HEK293 (cell line): ENCODE measurements at regions not wholly inside any gene's neighbourhood (a gene's known extent, or its start where the extent isn't known, plus 50 kb on each side); places are given as distances from the start of the nearest gene placed in this dataset.

Experiments
- CTCF ChIA-PET: fragments of 350-600 bp; formaldehyde crosslinking; extraction: SDS; loops from one replicate; lab custom pipeline; 2021; ENCODE audit warnings: antibody characterized with exemption; lab: Yijun Ruan, JAX
- POLR2A ChIA-PET: fragments of 300-600 bp; formaldehyde crosslinking; extraction: SDS; loops from one replicate; lab custom pipeline; 2020; ENCODE audit warnings: antibody characterized with exemption, inconsistent platforms; lab: Yijun Ruan, JAX
- H3K27ac ChIP-seq: fragments of 200-500 bp; sonication (Bioruptor generic); 2 replicates; pipeline ENCODE4 v1.5.1; 2014; ENCODE audit warnings: low read depth, low read length, control low read depth, inconsistent platforms; ENCODE audit errors: extremely low read depth
- H3K36me3 ChIP-seq, 2 experiments: fragments of 200-500 bp in 1 of 2; sonication (Bioruptor generic) in 1 of 2; 1 replicate in 1 of 2; 2 replicates in 1 of 2; pipeline ENCODE4 v1.5.1; 2014 to 2017; ENCODE audit warnings: inconsistent platforms in 2 of 2, low read length in 2 of 2; ENCODE audit not compliant: control insufficient read depth in 2 of 2, insufficient read depth in 1 of 2
- H3K4me1 ChIP-seq: fragments of 200-500 bp; sonication (Bioruptor generic); 2 replicates; pipeline ENCODE4 v1.5.1; 2014; ENCODE audit warnings: mild to moderate bottlenecking, low read length, inconsistent platforms; ENCODE audit not compliant: control insufficient read depth, insufficient read depth
- H3K4me3 ChIP-seq: 2 replicates; pipeline ENCODE4 v1.5.1; 2011; ENCODE audit warnings: low read depth, mild to moderate bottlenecking, control low read depth, low read length, moderate library complexity
- H3K9me3 ChIP-seq: fragments of 200-500 bp; sonication (Bioruptor generic); 2 replicates; pipeline ENCODE4 v1.5.1; 2014; ENCODE audit warnings: low read depth, low read length, inconsistent platforms; ENCODE audit not compliant: control insufficient read depth, insufficient read depth
- GLI4 ChIP-seq: fragments of 450-650 bp; formaldehyde crosslinking; IDR thresholded peaks from 2 replicates; pipeline ENCODE4 v1.5.1; 2016; ENCODE audit warnings: missing biosample characterization, missing genetic modification characterization
- MEIS1 ChIP-seq: sonication (generic); formaldehyde crosslinking; IDR thresholded peaks from 2 replicates; pipeline ENCODE4 v1.8.1; 2022; ENCODE audit warnings: missing genetic modification reagents, mild to moderate bottlenecking, borderline replicate concordance
- WT1 ChIP-seq: fragments of 450-650 bp; formaldehyde crosslinking; IDR thresholded peaks from 2 replicates; pipeline ENCODE4 v1.5.1; 2016; ENCODE audit warnings: missing biosample characterization, missing genetic modification characterization
- YY1 ChIP-seq: fragments of 450-650 bp; formaldehyde crosslinking; IDR thresholded peaks from 2 replicates; pipeline ENCODE4 v1.5.1; 2018; ENCODE audit warnings: missing biosample characterization, missing genetic modification characterization
- ZFP3 ChIP-seq: fragments of 450-650 bp; formaldehyde crosslinking; IDR thresholded peaks from 2 replicates; pipeline ENCODE4 v1.5.1; 2016; ENCODE audit warnings: low read depth, missing biosample characterization, missing genetic modification characterization
- ZFP41 ChIP-seq: fragments of 450-650 bp; formaldehyde crosslinking; IDR thresholded peaks from 2 replicates; pipeline ENCODE4 v1.5.1; 2016; ENCODE audit warnings: missing biosample characterization, missing genetic modification characterization, borderline replicate concordance
- ZNF157 ChIP-seq: fragments of 450-650 bp; formaldehyde crosslinking; IDR thresholded peaks from 2 replicates; pipeline ENCODE4 v1.5.1; 2016; ENCODE audit warnings: missing biosample characterization, missing genetic modification characterization
- ZNF324 ChIP-seq: fragments of 450-650 bp; formaldehyde crosslinking; IDR thresholded peaks from 2 replicates; pipeline ENCODE4 v1.5.1; 2016; ENCODE audit warnings: missing biosample characterization, missing genetic modification characterization
- ZNF398 ChIP-seq: fragments of 450-650 bp; formaldehyde crosslinking; IDR thresholded peaks from 2 replicates; pipeline ENCODE4 v1.5.1; 2017; ENCODE audit warnings: missing biosample characterization, missing genetic modification characterization
- ZNF473 ChIP-seq: fragments of 450-650 bp; formaldehyde crosslinking; IDR thresholded peaks from 2 replicates; pipeline ENCODE4 v1.5.1; 2017; ENCODE audit warnings: missing biosample characterization, missing genetic modification characterization
- ZNF658 ChIP-seq: fragments of 450-650 bp; formaldehyde crosslinking; IDR thresholded peaks from 2 replicates; pipeline ENCODE4; 2016; ENCODE audit warnings: missing biosample characterization, missing genetic modification characterization
- ZNF660 ChIP-seq: fragments of 450-650 bp; IDR thresholded peaks from 2 replicates; pipeline ENCODE4 v1.5.1; 2018; ENCODE audit warnings: missing biosample characterization, mild to moderate bottlenecking, missing genetic modification characterization
- ZNF768 ChIP-seq: fragments of 450-650 bp; formaldehyde crosslinking; IDR thresholded peaks from 2 replicates; pipeline ENCODE4 v1.5.1; 2018; ENCODE audit warnings: missing biosample characterization, mild to moderate bottlenecking, missing genetic modification characterization
- ZNF785 ChIP-seq: fragments of 450-650 bp; formaldehyde crosslinking; IDR thresholded peaks from 2 replicates; pipeline ENCODE4 v1.5.1; 2016; ENCODE audit warnings: missing biosample characterization, missing genetic modification characterization
- ZNF791 ChIP-seq: fragments of 450-650 bp; formaldehyde crosslinking; IDR thresholded peaks from 2 replicates; pipeline ENCODE4 v1.5.1; 2016; ENCODE audit warnings: missing biosample characterization, missing genetic modification characterization
- ZNF837 ChIP-seq: fragments of 450-650 bp; formaldehyde crosslinking; IDR thresholded peaks from 2 replicates; pipeline ENCODE4 v1.5.1; 2016; ENCODE audit warnings: missing biosample characterization, missing genetic modification characterization
- TF ChIP-seq, protein P1 (sequence below): fragments of 450-650 bp; formaldehyde crosslinking; IDR thresholded peaks from 2 replicates; pipeline ENCODE4 v1.5.1; 2016; ENCODE audit warnings: missing biosample characterization, missing genetic modification characterization
- TF ChIP-seq, protein P2 (sequence below): fragments of 450-650 bp; formaldehyde crosslinking; conservative IDR thresholded peaks from 2 replicates; pipeline ENCODE4 v1.5.1; 2016; ENCODE audit warnings: low read depth, missing biosample characterization, missing genetic modification characterization
- TF ChIP-seq, protein P3 (sequence below): fragments of 450-650 bp; formaldehyde crosslinking; IDR thresholded peaks from 2 replicates; pipeline ENCODE4 v1.5.1; 2016; ENCODE audit warnings: missing biosample characterization, missing genetic modification characterization
- TF ChIP-seq, protein P4 (sequence below): fragments of 450-650 bp; formaldehyde crosslinking; IDR thresholded peaks from 2 replicates; pipeline ENCODE4 v1.5.1; 2017; ENCODE audit warnings: missing biosample characterization, missing genetic modification characterization

DNA sequence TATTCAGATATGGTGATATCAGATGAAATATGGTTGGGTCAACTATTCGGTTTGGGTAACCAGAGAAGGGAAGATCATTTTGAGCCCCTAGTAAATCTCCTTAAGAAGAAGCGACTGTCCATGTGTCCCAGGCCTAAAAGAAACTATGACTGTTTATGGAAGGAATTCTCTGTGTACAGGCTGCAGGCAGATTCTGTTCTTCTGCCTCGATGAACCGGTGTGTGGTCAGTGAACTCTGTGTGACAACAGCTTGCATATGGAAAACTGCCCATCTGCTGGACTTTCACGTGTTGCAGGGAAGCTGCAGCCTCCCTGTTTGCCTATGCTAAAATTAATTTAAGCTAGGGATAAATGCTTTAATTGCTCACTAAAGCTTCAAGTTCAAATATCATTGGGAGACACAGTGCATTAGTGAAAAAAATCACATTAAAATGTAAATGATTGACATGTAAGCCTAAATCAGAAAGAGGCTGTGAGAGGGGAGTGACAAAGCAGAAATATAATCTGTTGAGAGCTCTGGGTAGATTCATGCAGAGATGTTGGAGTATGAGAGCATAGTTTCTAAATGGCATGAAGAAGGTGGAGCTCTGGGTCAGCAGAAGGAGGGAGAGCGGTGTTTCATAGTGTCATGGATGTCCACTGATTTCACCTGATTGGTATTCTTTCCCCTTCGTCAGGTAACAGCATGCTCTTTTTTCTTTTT lies 65.4 kb upstream of the PFN2 start (continued):
- TF ChIP-seq, protein P1, sequence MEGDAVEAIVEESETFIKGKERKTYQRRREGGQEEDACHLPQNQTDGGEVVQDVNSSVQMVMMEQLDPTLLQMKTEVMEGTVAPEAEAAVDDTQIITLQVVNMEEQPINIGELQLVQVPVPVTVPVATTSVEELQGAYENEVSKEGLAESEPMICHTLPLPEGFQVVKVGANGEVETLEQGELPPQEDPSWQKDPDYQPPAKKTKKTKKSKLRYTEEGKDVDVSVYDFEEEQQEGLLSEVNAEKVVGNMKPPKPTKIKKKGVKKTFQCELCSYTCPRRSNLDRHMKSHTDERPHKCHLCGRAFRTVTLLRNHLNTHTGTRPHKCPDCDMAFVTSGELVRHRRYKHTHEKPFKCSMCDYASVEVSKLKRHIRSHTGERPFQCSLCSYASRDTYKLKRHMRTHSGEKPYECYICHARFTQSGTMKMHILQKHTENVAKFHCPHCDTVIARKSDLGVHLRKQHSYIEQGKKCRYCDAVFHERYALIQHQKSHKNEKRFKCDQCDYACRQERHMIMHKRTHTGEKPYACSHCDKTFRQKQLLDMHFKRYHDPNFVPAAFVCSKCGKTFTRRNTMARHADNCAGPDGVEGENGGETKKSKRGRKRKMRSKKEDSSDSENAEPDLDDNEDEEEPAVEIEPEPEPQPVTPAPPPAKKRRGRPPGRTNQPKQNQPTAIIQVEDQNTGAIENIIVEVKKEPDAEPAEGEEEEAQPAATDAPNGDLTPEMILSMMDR (tag by site-specific recombination): no peak
- no peak for TF ChIP-seq ZNF768 (tag by site-specific recombination)
- TF ChIP-seq MEIS1 (CRISPR knock-in tag): no peak
- TF ChIP-seq, protein P2, sequence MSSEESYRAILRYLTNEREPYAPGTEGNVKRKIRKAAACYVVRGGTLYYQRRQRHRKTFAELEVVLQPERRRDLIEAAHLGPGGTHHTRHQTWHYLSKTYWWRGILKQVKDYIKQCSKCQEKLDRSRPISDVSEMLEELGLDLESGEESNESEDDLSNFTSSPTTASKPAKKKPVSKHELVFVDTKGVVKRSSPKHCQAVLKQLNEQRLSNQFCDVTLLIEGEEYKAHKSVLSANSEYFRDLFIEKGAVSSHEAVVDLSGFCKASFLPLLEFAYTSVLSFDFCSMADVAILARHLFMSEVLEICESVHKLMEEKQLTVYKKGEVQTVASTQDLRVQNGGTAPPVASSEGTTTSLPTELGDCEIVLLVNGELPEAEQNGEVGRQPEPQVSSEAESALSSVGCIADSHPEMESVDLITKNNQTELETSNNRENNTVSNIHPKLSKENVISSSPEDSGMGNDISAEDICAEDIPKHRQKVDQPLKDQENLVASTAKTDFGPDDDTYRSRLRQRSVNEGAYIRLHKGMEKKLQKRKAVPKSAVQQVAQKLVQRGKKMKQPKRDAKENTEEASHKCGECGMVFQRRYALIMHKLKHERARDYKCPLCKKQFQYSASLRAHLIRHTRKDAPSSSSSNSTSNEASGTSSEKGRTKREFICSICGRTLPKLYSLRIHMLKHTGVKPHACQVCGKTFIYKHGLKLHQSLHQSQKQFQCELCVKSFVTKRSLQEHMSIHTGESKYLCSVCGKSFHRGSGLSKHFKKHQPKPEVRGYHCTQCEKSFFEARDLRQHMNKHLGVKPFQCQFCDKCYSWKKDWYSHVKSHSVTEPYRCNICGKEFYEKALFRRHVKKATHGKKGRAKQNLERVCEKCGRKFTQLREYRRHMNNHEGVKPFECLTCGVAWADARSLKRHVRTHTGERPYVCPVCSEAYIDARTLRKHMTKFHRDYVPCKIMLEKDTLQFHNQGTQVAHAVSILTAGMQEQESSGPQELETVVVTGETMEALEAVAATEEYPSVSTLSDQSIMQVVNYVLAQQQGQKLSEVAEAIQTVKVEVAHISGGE: no peak
- TF ChIP-seq ZNF473 (tag by site-specific recombination): no peak
- TF ChIP-seq ZNF791: no peak
- TF ChIP-seq, protein P3, sequence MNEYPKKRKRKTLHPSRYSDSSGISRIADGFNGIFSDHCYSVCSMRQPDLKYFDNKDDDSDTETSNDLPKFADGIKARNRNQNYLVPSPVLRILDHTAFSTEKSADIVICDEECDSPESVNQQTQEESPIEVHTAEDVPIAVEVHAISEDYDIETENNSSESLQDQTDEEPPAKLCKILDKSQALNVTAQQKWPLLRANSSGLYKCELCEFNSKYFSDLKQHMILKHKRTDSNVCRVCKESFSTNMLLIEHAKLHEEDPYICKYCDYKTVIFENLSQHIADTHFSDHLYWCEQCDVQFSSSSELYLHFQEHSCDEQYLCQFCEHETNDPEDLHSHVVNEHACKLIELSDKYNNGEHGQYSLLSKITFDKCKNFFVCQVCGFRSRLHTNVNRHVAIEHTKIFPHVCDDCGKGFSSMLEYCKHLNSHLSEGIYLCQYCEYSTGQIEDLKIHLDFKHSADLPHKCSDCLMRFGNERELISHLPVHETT (tag by site-specific recombination): no peak
- TF ChIP-seq ZNF398 (tag by site-specific recombination): no peak
- no peak for TF ChIP-seq YY1 (tag by site-specific recombination)
- no peak for TF ChIP-seq ZNF324 (tag by site-specific recombination)
- TF ChIP-seq, all 188 proteins: peak for 0

DNA sequence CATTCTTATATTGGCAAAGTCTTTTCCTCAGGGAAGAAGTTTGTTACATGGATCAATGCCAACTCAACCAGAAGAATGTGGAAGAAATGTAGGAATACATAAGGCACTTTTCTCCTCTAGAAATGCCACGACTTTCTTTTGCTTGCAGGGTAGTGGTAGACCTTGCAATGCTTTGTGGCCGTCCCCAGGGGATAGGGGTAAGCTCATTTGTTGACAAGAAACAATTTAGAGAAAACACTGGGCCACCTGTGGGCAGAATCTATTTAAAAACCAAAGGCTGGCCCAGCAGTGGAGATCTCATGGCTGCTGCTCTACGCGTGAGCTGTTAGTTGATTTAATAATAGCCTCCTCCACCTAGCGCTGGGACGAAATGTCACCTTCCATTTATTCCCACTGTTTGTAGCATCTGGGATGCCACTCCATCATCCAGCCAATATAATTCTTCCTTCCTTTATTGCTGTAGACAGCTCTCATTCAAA lies 64.6 kb upstream of the PFN2 start:
- Histone ChIP-seq H3K4me3 (no peak overlapping the region), H3K4me1 (no peaks in the 10 kb centered on the region), H3K9me3 (no peaks in the 10 kb centered on the region), H3K27ac (no peak overlapping the region), H3K36me3 (no peaks in the 10 kb centered on the region)
- TF ChIP-seq ZNF660 (tag by site-specific recombination) (no peak), ZNF157 (no peak), ZNF785 (tag by site-specific recombination) (no peak), GLI4 (tag by site-specific recombination) (no peak), ZNF837 (tag by site-specific recombination) (no peak), ZFP3 (no peak), ZFP41 (tag by site-specific recombination) (no peak), WT1 (tag by site-specific recombination) (no peak), ZNF658 (tag by site-specific recombination) (no peak)
- TF ChIP-seq, protein P4, sequence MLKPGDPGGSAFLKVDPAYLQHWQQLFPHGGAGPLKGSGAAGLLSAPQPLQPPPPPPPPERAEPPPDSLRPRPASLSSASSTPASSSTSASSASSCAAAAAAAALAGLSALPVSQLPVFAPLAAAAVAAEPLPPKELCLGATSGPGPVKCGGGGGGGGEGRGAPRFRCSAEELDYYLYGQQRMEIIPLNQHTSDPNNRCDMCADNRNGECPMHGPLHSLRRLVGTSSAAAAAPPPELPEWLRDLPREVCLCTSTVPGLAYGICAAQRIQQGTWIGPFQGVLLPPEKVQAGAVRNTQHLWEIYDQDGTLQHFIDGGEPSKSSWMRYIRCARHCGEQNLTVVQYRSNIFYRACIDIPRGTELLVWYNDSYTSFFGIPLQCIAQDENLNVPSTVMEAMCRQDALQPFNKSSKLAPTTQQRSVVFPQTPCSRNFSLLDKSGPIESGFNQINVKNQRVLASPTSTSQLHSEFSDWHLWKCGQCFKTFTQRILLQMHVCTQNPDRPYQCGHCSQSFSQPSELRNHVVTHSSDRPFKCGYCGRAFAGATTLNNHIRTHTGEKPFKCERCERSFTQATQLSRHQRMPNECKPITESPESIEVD (tag by site-specific recombination): no peak
- CTCF ChIA-PET: interaction anchor here (0.6 kb wide), 1 partner anchor 149 kb away, joined by 3 read pairs; no protein-coding TSS in a partner anchor
- POLR2A ChIA-PET: no interaction called here
